H9 (cell line): ENCODE measurements at regions not wholly inside any gene's neighbourhood (a gene's known extent, or its start where the extent isn't known, plus 50 kb on each side); places are given as distances from the start of the nearest gene placed in this dataset.
A peak's percentile ranks its signal among the peaks of the same experiment; 100 is the strongest.

Experiments used
- DNase-seq: peaks from one replicate; pipeline ENCODE4 v3.0.0-alpha.2; 2017
- H2AFZ ChIP-seq: one replicate; pipeline ENCODE4 v1.6.1; 2013; ENCODE audit warnings: mild to moderate bottlenecking, low read length, control low read depth, moderate library complexity
- H2AK5ac ChIP-seq: 2 replicates; pipeline ENCODE4 v1.6.1; 2013; ENCODE audit warnings: low read length, control low read depth, mixed read lengths; ENCODE audit not compliant: insufficient read length
- H2BK120ac ChIP-seq: one replicate; pipeline ENCODE4 v1.6.1; 2013; ENCODE audit warnings: low read depth, mild to moderate bottlenecking, low read length, control low read depth, inconsistent platforms; ENCODE audit not compliant: poor library complexity, severe bottlenecking
- H2BK12ac ChIP-seq: 2 replicates; pipeline ENCODE4 v1.6.1; 2013; ENCODE audit warnings: low read length, control low read depth, mixed read lengths, low read depth; ENCODE audit not compliant: insufficient read length
- H2BK15ac ChIP-seq: 2 replicates; pipeline ENCODE4 v1.6.1; 2013; ENCODE audit warnings: low read depth, low read length, control low read depth
- H2BK20ac ChIP-seq: one replicate; pipeline ENCODE4 v1.6.1; 2013; ENCODE audit warnings: low read depth, mild to moderate bottlenecking, low read length, control low read depth, inconsistent platforms; ENCODE audit not compliant: poor library complexity, severe bottlenecking
- H2BK5ac ChIP-seq: 2 replicates; pipeline ENCODE4 v1.6.1; 2013; ENCODE audit warnings: low read length, control low read depth, mixed read lengths; ENCODE audit not compliant: insufficient read length
- H3K14ac ChIP-seq: 2 replicates; pipeline ENCODE4 v1.6.1; 2013; ENCODE audit warnings: low read length, control low read depth; ENCODE audit not compliant: insufficient read depth
- H3K18ac ChIP-seq: 2 replicates; pipeline ENCODE4 v1.6.1; 2013; ENCODE audit warnings: low read depth, mild to moderate bottlenecking, mixed read lengths, low read length, control low read depth; ENCODE audit not compliant: insufficient read length
- H3K23ac ChIP-seq: 2 replicates; pipeline ENCODE4 v1.6.1; 2013; ENCODE audit warnings: low read length, control low read depth, mixed read lengths, low read depth; ENCODE audit not compliant: insufficient read length
- H3K23me2 ChIP-seq: 2 replicates; pipeline ENCODE4 v1.6.1; 2013; ENCODE audit warnings: low read depth, mild to moderate bottlenecking, mixed read lengths, low read length, control low read depth; ENCODE audit not compliant: insufficient read length, poor library complexity, severe bottlenecking
- H3K27ac ChIP-seq: 2 replicates; pipeline ENCODE4 v1.5.1; 2013; ENCODE audit warnings: low read length, control low read depth, mixed read lengths, low read depth; ENCODE audit not compliant: insufficient read length
- H3K27me3 ChIP-seq: 2 replicates; pipeline ENCODE4 v1.6.1; 2013; ENCODE audit warnings: low read length, control low read depth, inconsistent platforms; ENCODE audit not compliant: insufficient read depth
- H3K4ac ChIP-seq: 2 replicates; pipeline ENCODE4 v1.6.1; 2013; ENCODE audit warnings: low read depth, mild to moderate bottlenecking, control low read depth, inconsistent platforms, low read length, moderate library complexity
- H3K4me1 ChIP-seq: 2 replicates; pipeline ENCODE4 v1.6.1; 2013; ENCODE audit warnings: low read length, control low read depth, inconsistent platforms; ENCODE audit not compliant: insufficient read depth
- H3K4me2 ChIP-seq: 2 replicates; pipeline ENCODE4 v1.6.1; 2013; ENCODE audit warnings: low read length, control low read depth, mixed read lengths; ENCODE audit not compliant: insufficient read length, insufficient read depth
- H3K56ac ChIP-seq: 2 replicates; pipeline ENCODE4 v1.6.1; 2013; ENCODE audit warnings: low read depth, mild to moderate bottlenecking, mixed read lengths, low read length, control low read depth; ENCODE audit not compliant: insufficient read length
- H3K79me1 ChIP-seq: 2 replicates; pipeline ENCODE4 v1.6.1; 2013; ENCODE audit warnings: low read depth, mild to moderate bottlenecking, moderate library complexity, low read length, control low read depth, inconsistent platforms; ENCODE audit not compliant: insufficient read depth, poor library complexity, severe bottlenecking
- H3K79me2 ChIP-seq: 2 replicates; pipeline ENCODE4 v1.6.1; 2013; ENCODE audit warnings: low read length, control low read depth, inconsistent platforms; ENCODE audit not compliant: insufficient read depth
- H3K9ac ChIP-seq: 2 replicates; pipeline ENCODE4 v1.6.1; 2013; ENCODE audit warnings: low read length, control low read depth, mixed read lengths; ENCODE audit not compliant: insufficient read length; ENCODE audit errors: extremely low read depth
- H3K9me3 ChIP-seq: one replicate; pipeline ENCODE4 v1.6.1; 2013; ENCODE audit warnings: low read depth, low read length, inconsistent platforms; ENCODE audit not compliant: control insufficient read depth
- H3T11ph ChIP-seq: one replicate; pipeline ENCODE4 v1.6.1; 2013; ENCODE audit warnings: mild to moderate bottlenecking, low read length, control low read depth, inconsistent platforms
- H4K20me1 ChIP-seq: one replicate; pipeline ENCODE4 v1.6.1; 2013; ENCODE audit not compliant: control insufficient read depth, insufficient read length, insufficient read depth
- H4K5ac ChIP-seq: 2 replicates; pipeline ENCODE4 v1.6.1; 2013; ENCODE audit warnings: low read depth, mild to moderate bottlenecking, mixed read lengths, low read length, control low read depth; ENCODE audit not compliant: insufficient read length
- H4K8ac ChIP-seq: replicated peaks from 2 replicates; pipeline ENCODE4 v1.6.1; 2013; ENCODE audit warnings: low read length, control low read depth, mixed read lengths, low read depth; ENCODE audit not compliant: insufficient read length
- H4K91ac ChIP-seq: 2 replicates; pipeline ENCODE4 v1.6.1; 2013; ENCODE audit warnings: low read depth, mild to moderate bottlenecking, moderate library complexity, mixed read lengths, low read length, control low read depth; ENCODE audit not compliant: insufficient read length
- H3K27ac Mint-ChIP-seq, 3 experiments: 2 replicates in 2 of 3; 3 replicates in 1 of 3; pipeline ENCODE4 v1.8.0; 2020 to 2021; ENCODE audit warnings: mixed read lengths in 3 of 3, mild to moderate bottlenecking in 1 of 3, moderate library complexity in 1 of 3
- H3K27me3 Mint-ChIP-seq: 2 replicates; pipeline ENCODE4 v1.8.0; 2021; ENCODE audit warnings: low read depth, mild to moderate bottlenecking, moderate library complexity, mixed read lengths
- H3K36me3 Mint-ChIP-seq, 3 experiments: 2 replicates in 2 of 3; 3 replicates in 1 of 3; pipeline ENCODE4 v1.8.0; 2020 to 2021; ENCODE audit warnings: low read depth in 3 of 3, mixed read lengths in 3 of 3; ENCODE audit not compliant: insufficient read depth in 1 of 3
- H3K4me1 Mint-ChIP-seq, 2 experiments: 2 replicates each; pipeline ENCODE4 v1.8.0; 2020; ENCODE audit warnings: mixed read lengths in 2 of 2
- H3K4me3 Mint-ChIP-seq, 2 experiments: 2 replicates in 1 of 2; 3 replicates in 1 of 2; pipeline ENCODE4 v1.8.0; 2020 to 2021; ENCODE audit warnings: mild to moderate bottlenecking in 2 of 2, mixed read lengths in 2 of 2, moderate library complexity in 1 of 2
- H3K9me3 Mint-ChIP-seq, 2 experiments: 2 replicates in 1 of 2; 3 replicates in 1 of 2; pipeline ENCODE4 v1.8.0; 2020; ENCODE audit warnings: mild to moderate bottlenecking in 2 of 2, mixed read lengths in 2 of 2, moderate library complexity in 1 of 2
- CTCF ChIP-seq: fragments of 200-600 bp; sonication (generic); conservative IDR thresholded peaks from 3 replicates; pipeline ENCODE4 v1.8.0; 2021; ENCODE audit warnings: antibody characterized with exemption, mild to moderate bottlenecking
- WGBS: extraction: QIAGEN DNeasy Blood & Tissue Kit; methylation state at CpG from one replicate; pipeline ENCODE4 v1.1.7; 2013; ENCODE audit warnings: missing lambda C conversion rate, low lambda C conversion rate, mixed read lengths; ENCODE audit not compliant: insufficient read length; ENCODE audit errors: extremely low coverage; 5-methylcytosine and 5-hydroxymethylcytosine counted together

GRCh38 chr12:31219521-31219920 lies 106.4 kb downstream of the SINHCAF start:
- H2AK5ac ChIP-seq = no peak overlapping the region
- no peaks in the 10 kb centered on the region for H4K20me1 ChIP-seq
- H3K9ac ChIP-seq = no peak overlapping the region
- H3K9me3 Mint-ChIP-seq = no peaks in the 10 kb centered on the region; a peak in 1 of 5 replicates
- H3K23ac ChIP-seq = no peak overlapping the region
- H3K36me3 Mint-ChIP-seq = peaks cover 0 to 1% (median 0%) of the 10 kb centered on the region in 3 experiments; a peak in 3 of 7 replicates
- H2BK12ac ChIP-seq = no peak overlapping the region
- H3K79me1 ChIP-seq = no peaks in the 10 kb centered on the region
- no peaks in the 10 kb centered on the region for H3K27me3 ChIP-seq
- no peak overlapping the region for H2BK15ac ChIP-seq
- no peak overlapping the region; a peak in 1 of 7 replicates for H3K27ac Mint-ChIP-seq
- H3K4me3 Mint-ChIP-seq = peak overlapping the region in 1 of 2 experiments; percentile 27; a peak in 1 of 5 replicates
- no peak overlapping the region for H3K27ac ChIP-seq
- no peaks in the 10 kb centered on the region; the same call in 1 of the 2 replicates for H3K4me1 ChIP-seq
- peaks cover 40% of the 10 kb centered on the region for H3K27me3 Mint-ChIP-seq
- no peak overlapping the region for H3K4me2 ChIP-seq
- peaks cover 57 to 58% of the 10 kb centered on the region in 2 experiments for H3K4me1 Mint-ChIP-seq
- no peak overlapping the region for H3K18ac ChIP-seq
- no peak overlapping the region for H4K5ac ChIP-seq
- no peak for DNase-seq
- H3K9me3 ChIP-seq = no peaks in the 10 kb centered on the region
- H2BK20ac ChIP-seq = no peak overlapping the region
- no peak overlapping the region for H2BK5ac ChIP-seq
- WGBS = no CpG with 5 or more reads among the region's 9 CpGs
- no peak overlapping the region for H2AFZ ChIP-seq
- H3K4ac ChIP-seq = no peak overlapping the region
- no peak overlapping the region for H2BK120ac ChIP-seq
- H3K23me2 ChIP-seq = no peaks in the 10 kb centered on the region
- H4K8ac ChIP-seq = no peak overlapping the region
- H3K14ac ChIP-seq = no peak overlapping the region; the same call in 1 of the 2 replicates
- TF ChIP-seq CTCF = no peak
- H3K79me2 ChIP-seq = no peaks in the 10 kb centered on the region
- no peak overlapping the region for H4K91ac ChIP-seq
- H3K56ac ChIP-seq = no peak overlapping the region
- no peak overlapping the region for H3T11ph ChIP-seq
